GM12878 (cell line): ENCODE measurements at regions not wholly inside any gene's neighbourhood (a gene's known extent, or its start where the extent isn't known, plus 50 kb on each side); places are given as distances from the start of the nearest gene placed in this dataset.

Experiments
- CBX5 ChIP-seq: sonication (generic); IDR thresholded peaks from 2 replicates; pipeline ENCODE4 v1.6.1; 2016; ENCODE audit warnings: low read depth, moderate library complexity, mild to moderate bottlenecking, inconsistent platforms
- EZH2 ChIP-seq: IDR thresholded peaks from 2 replicates; pipeline ENCODE4 v1.6.1; 2012; ENCODE audit warnings: low read depth, mild to moderate bottlenecking, control low read depth, inconsistent platforms, low read length, borderline replicate concordance; ENCODE audit not compliant: control insufficient read depth
- GABPA ChIP-seq: IDR thresholded peaks from 2 replicates; pipeline ENCODE4 v1.6.1; 2014; ENCODE audit warnings: antibody characterized with exemption, low read depth, mild to moderate bottlenecking, inconsistent platforms
- GATAD2B ChIP-seq: fragments of 450-650 bp; conservative IDR thresholded peaks from 2 replicates; pipeline ENCODE4 v1.6.1; 2017; ENCODE audit warnings: low read depth, mild to moderate bottlenecking, moderate library complexity
- NFXL1 ChIP-seq: fragments of 450-650 bp; IDR thresholded peaks from 2 replicates; pipeline ENCODE4 v1.6.1; 2017; ENCODE audit warnings: antibody characterized with exemption, mild to moderate bottlenecking, borderline replicate concordance
- PML ChIP-seq: IDR thresholded peaks from 2 replicates; pipeline ENCODE4 v1.6.1; 2012; ENCODE audit warnings: low read length, inconsistent platforms
- SMAD1 ChIP-seq: fragments of 450-650 bp; IDR thresholded peaks from 2 replicates; pipeline ENCODE4 v1.6.1; 2018; ENCODE audit warnings: mild to moderate bottlenecking, low read depth; ENCODE audit not compliant: partially characterized antibody
- SMARCA5 ChIP-seq: fragments of 450-650 bp; IDR thresholded peaks from 2 replicates; pipeline ENCODE4 v1.6.1; 2017; ENCODE audit warnings: mild to moderate bottlenecking
- TF ChIP-seq, protein P1 (sequence below), 3 experiments: IDR thresholded peaks in 2 of 3; conservative IDR thresholded peaks in 1 of 3; 2 replicates each; pipeline ENCODE4 v1.5.1; 2011; ENCODE audit warnings: low read depth in 3 of 3, low read length in 3 of 3, mild to moderate bottlenecking in 3 of 3, control low read depth in 2 of 3, moderate library complexity in 2 of 3, inconsistent platforms in 1 of 3, mixed read lengths in 1 of 3; ENCODE audit not compliant: control insufficient read depth in 2 of 3, insufficient read depth in 1 of 3; ENCODE audit errors: extremely low read depth in 1 of 3
- TF ChIP-seq, protein P2 (sequence below): IDR thresholded peaks from 2 replicates; pipeline ENCODE4 v1.6.1; 2011; ENCODE audit warnings: borderline replicate concordance, low read depth, mild to moderate bottlenecking, moderate library complexity, low read length; ENCODE audit not compliant: insufficient read depth, poor library complexity, severe bottlenecking

DNA sequence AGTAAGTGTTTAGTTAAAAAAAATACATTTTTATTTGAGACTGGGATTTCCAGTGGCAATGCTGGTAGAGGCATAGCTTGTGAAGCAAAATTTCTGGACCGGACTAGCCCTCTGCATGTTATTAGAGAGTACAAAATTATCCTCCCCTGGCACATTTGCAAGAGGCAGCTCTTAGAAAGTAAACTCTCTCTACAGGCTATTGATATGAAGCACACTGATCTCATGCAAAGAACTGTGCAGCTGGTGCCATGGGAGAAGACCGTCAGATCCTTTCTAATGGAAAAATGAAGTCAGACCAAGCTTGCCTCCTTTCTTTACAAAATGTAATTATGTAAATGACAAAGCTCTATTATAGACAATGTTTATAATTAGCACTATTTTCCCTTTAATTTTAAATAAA is 2717.2 kb downstream of the PCDH7 start:
- TF ChIP-seq NFXL1 (no peak), GATAD2B (no peak), EZH2 (no peak), SMAD1 (no peak), CBX5 (no peak), PML (no peak), GABPA (no peak), SMARCA5 (no peak)
- TF ChIP-seq, protein P1, sequence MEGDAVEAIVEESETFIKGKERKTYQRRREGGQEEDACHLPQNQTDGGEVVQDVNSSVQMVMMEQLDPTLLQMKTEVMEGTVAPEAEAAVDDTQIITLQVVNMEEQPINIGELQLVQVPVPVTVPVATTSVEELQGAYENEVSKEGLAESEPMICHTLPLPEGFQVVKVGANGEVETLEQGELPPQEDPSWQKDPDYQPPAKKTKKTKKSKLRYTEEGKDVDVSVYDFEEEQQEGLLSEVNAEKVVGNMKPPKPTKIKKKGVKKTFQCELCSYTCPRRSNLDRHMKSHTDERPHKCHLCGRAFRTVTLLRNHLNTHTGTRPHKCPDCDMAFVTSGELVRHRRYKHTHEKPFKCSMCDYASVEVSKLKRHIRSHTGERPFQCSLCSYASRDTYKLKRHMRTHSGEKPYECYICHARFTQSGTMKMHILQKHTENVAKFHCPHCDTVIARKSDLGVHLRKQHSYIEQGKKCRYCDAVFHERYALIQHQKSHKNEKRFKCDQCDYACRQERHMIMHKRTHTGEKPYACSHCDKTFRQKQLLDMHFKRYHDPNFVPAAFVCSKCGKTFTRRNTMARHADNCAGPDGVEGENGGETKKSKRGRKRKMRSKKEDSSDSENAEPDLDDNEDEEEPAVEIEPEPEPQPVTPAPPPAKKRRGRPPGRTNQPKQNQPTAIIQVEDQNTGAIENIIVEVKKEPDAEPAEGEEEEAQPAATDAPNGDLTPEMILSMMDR (IDR thresholded peaks at IDR 0.05 in 2 of 3, conservative IDR thresholded peaks at IDR 0.05 in 1 of 3; ENCODE audit: control insufficient read depth in 2 of 3, extremely low read depth in 1 of 3, insufficient read depth in 1 of 3, low read depth in 3 of 3, low read length in 3 of 3), result no peak
- TF ChIP-seq, protein P2, sequence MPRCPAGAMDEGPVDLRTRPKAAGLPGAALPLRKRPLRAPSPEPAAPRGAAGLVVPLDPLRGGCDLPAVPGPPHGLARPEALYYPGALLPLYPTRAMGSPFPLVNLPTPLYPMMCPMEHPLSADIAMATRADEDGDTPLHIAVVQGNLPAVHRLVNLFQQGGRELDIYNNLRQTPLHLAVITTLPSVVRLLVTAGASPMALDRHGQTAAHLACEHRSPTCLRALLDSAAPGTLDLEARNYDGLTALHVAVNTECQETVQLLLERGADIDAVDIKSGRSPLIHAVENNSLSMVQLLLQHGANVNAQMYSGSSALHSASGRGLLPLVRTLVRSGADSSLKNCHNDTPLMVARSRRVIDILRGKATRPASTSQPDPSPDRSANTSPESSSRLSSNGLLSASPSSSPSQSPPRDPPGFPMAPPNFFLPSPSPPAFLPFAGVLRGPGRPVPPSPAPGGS, result no peak
